GM19193 (cell line): ENCODE measurements at regions not wholly inside any gene's neighbourhood (a gene's known extent, or its start where the extent isn't known, plus 50 kb on each side); places are given as distances from the start of the nearest gene placed in this dataset.

ENCODE experiments used
- POLR2A ChIP-seq: IDR thresholded peaks from 4 replicates; pipeline ENCODE4 v1.6.1; 2011; ENCODE audit not compliant: insufficient read depth, insufficient read length; ENCODE audit errors: extremely low read depth

GRCh38 chr2:118548880-118549488, 298.5 kb downstream of the EN1 start:
- no peak for TF ChIP-seq POLR2A

- TF ChIP-seq POLR2A = no peak
These were observed 308.2 kb downstream of the EN1 start for GRCh38 chr2:118539290-118539689.

GRCh38 chr2:118536306-118536705, 311.1 kb downstream of the EN1 start:
- no peak for TF ChIP-seq POLR2A

- no peak for TF ChIP-seq POLR2A
These were observed 311.6 kb downstream of the EN1 start for GRCh38 chr2:118535818-118536212.

- no peak for TF ChIP-seq POLR2A
These were observed 312.2 kb downstream of the EN1 start for GRCh38 chr2:118535171-118535817.

GRCh38 chr2:118530976-118531375, 316.5 kb downstream of the EN1 start:
- TF ChIP-seq POLR2A = no peak

- TF ChIP-seq POLR2A = no peak
These were observed 317.4 kb downstream of the EN1 start for GRCh38 chr2:118529908-118530599.

- TF ChIP-seq POLR2A = no peak
These were observed 319.9 kb downstream of the EN1 start for GRCh38 chr2:118527571-118527970.

GRCh38 chr2:118525346-118525745, 322.1 kb downstream of the EN1 start:
- no peak for TF ChIP-seq POLR2A

GRCh38 chr2:118524911-118525310, 322.5 kb downstream of the EN1 start:
- TF ChIP-seq POLR2A = no peak

GRCh38 chr2:118523761-118524160, 323.7 kb downstream of the EN1 start:
- no peak for TF ChIP-seq POLR2A

- TF ChIP-seq POLR2A = no peak
These were observed 325.5 kb downstream of the EN1 start for GRCh38 chr2:118521960-118522359.

GRCh38 chr2:118521272-118521671, 326.2 kb downstream of the EN1 start:
- no peak for TF ChIP-seq POLR2A

- TF ChIP-seq POLR2A = no peak
These were observed 327.2 kb downstream of the EN1 start for GRCh38 chr2:118520246-118520645.

GRCh38 chr2:118519511-118519910, 327.9 kb downstream of the EN1 start:
- no peak for TF ChIP-seq POLR2A

- TF ChIP-seq POLR2A = no peak
These were observed 336.6 kb downstream of the EN1 start for GRCh38 chr2:118510807-118511206.
